22Rv1 (cell line): ENCODE measurements at regions not wholly inside any gene's neighbourhood (a gene's known extent, or its start where the extent isn't known, plus 50 kb on each side); places are given as distances from the start of the nearest gene placed in this dataset.

Source experiments
- CTCF ChIP-seq: fragments of 450-650 bp; IDR thresholded peaks from 2 replicates; pipeline ENCODE4 v1.5.1; 2017; ENCODE audit warnings: mild to moderate bottlenecking
- ZFX ChIP-seq: fragments of 450-650 bp; IDR thresholded peaks from 2 replicates; pipeline ENCODE4 v1.6.1; 2017; ENCODE audit warnings: antibody characterized with exemption, borderline replicate concordance

GRCh38 chr5:40390281-40391149 is 289.2 kb upstream of the PTGER4 start:
- TF ChIP-seq CTCF (no peak), ZFX (no peak)
